ENCODE measurements at regions not wholly inside any gene's neighbourhood (a gene's known extent, or its start where the extent isn't known, plus 50 kb on each side); places are given as distances from the start of the nearest gene placed in this dataset.

DNA sequence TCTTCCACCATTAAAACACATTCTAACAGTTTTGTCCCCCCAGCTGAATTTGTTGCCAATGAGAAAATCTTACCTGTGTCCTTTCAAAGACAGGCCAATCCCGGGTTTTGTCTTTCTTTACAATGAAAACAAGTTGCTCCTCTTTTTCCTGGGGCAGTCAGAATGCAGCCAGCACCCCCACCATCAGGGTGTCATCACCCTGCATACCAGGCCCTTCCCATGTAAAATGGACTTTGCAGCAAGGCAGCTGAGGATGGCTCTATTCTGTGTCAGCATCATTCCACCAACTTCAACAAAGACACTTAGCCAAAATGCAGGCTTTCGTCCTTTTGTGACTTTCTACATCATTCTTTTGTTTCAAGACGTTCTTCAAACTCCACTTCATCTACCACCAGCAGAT is 490.9 kb downstream of the OCA2 start:
- no peak for DNase-seq

DNA sequence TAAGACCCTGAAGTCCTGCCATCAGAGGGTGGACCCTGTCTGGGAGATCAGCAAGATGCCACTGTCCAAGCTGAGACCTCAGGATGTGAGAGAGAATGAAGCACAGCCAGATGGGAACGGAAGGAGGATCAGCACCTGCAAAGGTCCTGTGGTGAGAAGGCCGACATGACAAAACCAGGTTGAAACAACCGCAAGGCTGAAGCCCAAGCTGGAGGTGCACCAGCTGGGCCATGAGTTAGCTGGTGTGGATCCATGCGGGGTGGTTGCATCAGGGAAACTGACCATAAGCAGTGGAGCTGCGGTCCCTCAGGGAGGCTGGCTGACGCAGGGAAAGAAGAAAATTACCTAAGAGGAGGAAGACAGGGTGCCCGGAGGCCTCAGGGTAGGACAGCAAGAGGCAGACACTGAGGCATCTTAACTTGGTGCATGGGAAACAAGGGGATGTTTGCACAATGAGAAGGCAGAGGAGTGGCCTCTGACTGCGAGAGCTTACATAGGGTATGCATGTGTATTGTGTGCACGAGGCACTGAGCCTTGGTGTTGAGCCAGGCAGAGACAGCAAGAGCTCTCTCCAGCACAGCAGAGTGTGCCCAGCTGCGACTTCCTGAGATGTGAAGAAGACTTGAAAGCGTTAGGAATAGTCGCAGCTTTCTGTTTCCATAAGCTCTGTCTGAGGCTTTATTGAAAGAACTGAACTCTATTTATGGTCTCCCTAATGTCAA is 497.7 kb downstream of the OCA2 start:
- DNase-seq, result no peak

DNA sequence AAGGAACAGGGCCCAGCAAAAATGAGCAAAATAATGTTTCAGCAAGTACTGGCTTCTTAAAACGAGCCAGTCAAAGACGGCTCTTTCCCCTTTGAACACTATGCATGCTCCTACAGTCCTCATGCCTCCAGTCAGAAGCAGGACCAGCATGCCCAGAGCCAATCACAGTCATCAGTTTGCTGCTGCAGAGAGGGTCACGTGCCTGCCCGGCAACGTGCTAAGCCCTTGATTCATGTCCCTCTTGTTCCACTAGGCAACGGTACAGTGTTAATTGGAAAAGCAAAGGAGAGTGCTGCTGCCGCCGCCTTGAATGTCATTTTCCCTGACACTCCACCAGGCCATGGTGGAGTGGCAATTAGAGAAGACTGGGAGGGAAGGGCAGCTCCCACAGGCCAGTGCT is 500.1 kb downstream of the OCA2 start:
- no peak for DNase-seq

DNA sequence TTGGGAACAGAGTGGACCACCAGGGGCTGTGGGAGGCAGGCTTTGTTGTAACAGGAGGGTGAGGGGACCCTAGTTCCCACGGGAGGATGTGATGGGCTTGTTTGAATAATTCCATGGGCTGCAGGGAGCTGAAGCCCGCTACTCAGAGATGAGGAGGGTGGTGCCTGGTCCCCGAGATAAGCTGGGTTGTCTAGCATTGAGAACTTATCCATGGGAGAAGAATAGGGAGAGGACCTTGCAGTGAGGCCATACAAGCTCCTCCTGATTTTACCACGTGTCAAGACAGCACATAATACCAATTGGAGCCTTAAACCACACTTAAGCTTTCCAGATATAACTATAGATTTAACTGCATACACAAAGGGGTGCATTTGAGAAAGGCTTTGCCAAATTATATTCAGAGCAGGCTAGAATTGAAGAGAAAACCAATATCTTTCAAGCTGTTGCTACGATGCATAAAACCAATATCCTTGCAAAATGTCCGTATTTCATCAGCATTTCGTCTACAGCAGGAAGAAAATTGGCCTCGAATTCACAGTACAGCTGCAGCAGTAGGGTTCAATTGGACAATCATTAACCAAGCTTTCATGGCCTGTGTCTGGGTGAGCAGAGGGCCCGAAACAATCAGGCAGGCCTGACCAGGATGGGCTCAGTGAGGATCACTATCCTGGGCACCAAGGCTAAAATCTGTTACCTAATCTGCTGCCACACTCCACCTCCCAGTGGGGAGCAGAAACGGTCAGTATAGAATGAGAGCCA is 500.7 kb downstream of the OCA2 start:
- DNase-seq, result no peak

DNA sequence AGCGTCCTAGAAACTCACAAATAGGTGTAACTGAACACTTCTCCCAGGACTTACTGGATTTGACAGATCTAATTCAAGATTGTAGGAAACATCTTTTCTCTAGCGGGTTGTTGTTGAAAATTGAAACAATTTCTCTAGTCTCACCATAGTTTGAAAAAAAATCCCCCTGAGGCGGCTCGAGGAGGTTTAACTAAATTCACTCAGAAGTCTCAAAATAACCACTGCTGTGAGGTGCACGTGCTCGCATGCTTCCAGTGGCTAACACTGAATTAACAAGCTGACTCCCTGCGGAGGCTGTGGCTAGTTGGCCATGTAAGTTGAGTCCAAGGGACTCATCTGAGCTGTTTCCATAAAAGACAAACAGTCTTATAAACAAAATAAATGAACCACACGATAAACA is 503.9 kb downstream of the OCA2 start:
- DNase-seq, result no peak

DNA sequence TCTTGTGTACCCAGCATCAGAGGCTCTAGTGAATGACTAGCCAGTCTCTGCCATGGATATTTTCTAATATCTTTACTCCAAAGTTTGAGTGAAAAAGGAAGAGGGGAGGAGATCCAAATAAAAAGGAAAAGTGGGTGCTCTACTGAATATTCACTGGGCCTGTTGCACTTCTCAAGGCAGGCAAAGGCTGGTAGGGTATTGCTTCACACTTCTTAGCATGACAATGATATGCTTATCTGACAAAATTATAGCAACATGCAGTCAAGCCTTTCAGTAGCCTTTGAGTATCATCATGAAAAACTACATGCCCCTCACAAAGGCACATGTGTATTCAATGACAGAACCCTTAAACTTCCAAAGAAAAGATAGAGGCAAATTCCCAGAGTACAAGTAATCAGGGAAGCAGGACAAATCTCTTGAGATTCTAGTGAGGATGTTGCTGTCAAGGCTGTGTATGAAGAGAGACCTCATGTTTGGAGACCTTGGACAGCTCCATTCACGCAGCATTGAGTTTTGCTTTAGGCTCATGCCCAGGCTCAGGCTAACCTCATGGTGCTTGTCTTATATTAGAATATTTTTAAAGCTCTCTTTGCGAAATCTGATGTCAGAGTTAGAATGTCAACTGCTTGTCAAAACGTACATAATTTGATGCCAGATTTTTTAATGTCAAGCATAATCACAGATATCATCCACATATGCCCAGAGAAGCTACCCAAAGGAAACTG is 506.9 kb downstream of the OCA2 start:
- DNase-seq, result no peak

Data from stimulated activated CD4-positive, alpha-beta T cell treated with anti-CD3 and anti-CD28 coated beads, Interleukin-4, amount 100 ng/mL, for 1 hour (primary cell).